Fibroblast of lung (primary cell): ENCODE measurements at regions not wholly inside any gene's neighbourhood (a gene's known extent, or its start where the extent isn't known, plus 50 kb on each side); places are given as distances from the start of the nearest gene placed in this dataset.

Source experiments
- CTCF ChIP-seq, 2 donors: IDR thresholded peaks in 1 of 2; conservative IDR thresholded peaks in 1 of 2; 1 replicate in 1 of 2; 2 replicates in 1 of 2; pipeline ENCODE4 v1.5.1; 2011 to 2012; ENCODE audit warnings: low read length in 2 of 2, control low read depth in 1 of 2, inconsistent platforms in 1 of 2, low read depth in 1 of 2, mild to moderate bottlenecking in 1 of 2
- EZH2 ChIP-seq: IDR thresholded peaks from 2 replicates; pipeline ENCODE4 v1.5.1; 2012; ENCODE audit warnings: low read length, control low read depth, mild to moderate bottlenecking; ENCODE audit errors: missing control alignments

- TF ChIP-seq CTCF (conservative IDR thresholded peaks at IDR 0.05 in 1 of 2, IDR thresholded peaks at IDR 0.05 in 1 of 2; ENCODE audit: low read depth in 1 of 2, low read length in 2 of 2) (no peak), EZH2 (no peak)
These were observed 104.0 kb upstream of the INSIG1 start for GRCh38 chr7:155193716-155194115.
